ENCODE measurements at regions not wholly inside any gene's neighbourhood (a gene's known extent, or its start where the extent isn't known, plus 50 kb on each side); places are given as distances from the start of the nearest gene placed in this dataset.
A peak's percentile ranks its signal among the peaks of the same experiment; 100 is the strongest.

- DNase-seq = no peak
Measured at GRCh38 chr12:126487431-126487980, 1422.3 kb downstream of the AACS start.

GRCh38 chr12:126488806-126489205, 1423.6 kb downstream of the AACS start:
- no peak for DNase-seq

- no peak for DNase-seq
Measured at GRCh38 chr12:126492181-126492580, 1426.9 kb downstream of the AACS start.

- DNase-seq = no peak
Measured at GRCh38 chr12:126493366-126494108, 1428.3 kb downstream of the AACS start.

- DNase-seq = no peak
Measured at GRCh38 chr12:126496201-126496600, 1431.0 kb downstream of the AACS start.

- no peak for DNase-seq
Measured at GRCh38 chr12:126506426-126507182, 1441.4 kb downstream of the AACS start.

- no peak for DNase-seq
Measured at GRCh38 chr12:126507231-126507630, 1442.0 kb downstream of the AACS start.

- no peak for DNase-seq
Measured at GRCh38 chr12:126509572-126509971, 1444.3 kb downstream of the AACS start.

- DNase-seq = no peak
Measured at GRCh38 chr12:126510630-126511029, 1445.4 kb downstream of the AACS start.

- DNase-seq = no peak
Measured at GRCh38 chr12:126512916-126513913, 1448.0 kb downstream of the AACS start.

GRCh38 chr12:126518596-126519200, 1453.5 kb downstream of the AACS start:
- DNase-seq = no peak

GRCh38 chr12:126519833-126520232, 1454.6 kb downstream of the AACS start:
- DNase-seq = no peak

GRCh38 chr12:126523891-126524290, 1458.7 kb downstream of the AACS start:
- no peak for DNase-seq

GRCh38 chr12:126534495-126534894, 1469.3 kb downstream of the AACS start:
- no peak for DNase-seq

GRCh38 chr12:126534942-126535341, 1469.7 kb downstream of the AACS start:
- DNase-seq = no peak

- no peak for DNase-seq
Measured at GRCh38 chr12:126535971-126536370, 1470.7 kb downstream of the AACS start.

- no peak for DNase-seq
Measured at GRCh38 chr12:126537961-126538530, 1472.8 kb downstream of the AACS start.

GRCh38 chr12:126538888-126539287, 1473.7 kb downstream of the AACS start:
- DNase-seq = no peak

GRCh38 chr12:126545411-126545810, 1480.2 kb downstream of the AACS start:
- DNase-seq = no peak

GRCh38 chr12:126547905-126548304, 1482.7 kb downstream of the AACS start:
- no peak for DNase-seq

GRCh38 chr12:126551869-126552268, 1486.6 kb downstream of the AACS start:
- DNase-seq = no peak

GRCh38 chr12:126554625-126555024, 1489.4 kb downstream of the AACS start:
- peak; percentile 15 for DNase-seq
